ENCODE measurements at regions not wholly inside any gene's neighbourhood (a gene's known extent, or its start where the extent isn't known, plus 50 kb on each side); places are given as distances from the start of the nearest gene placed in this dataset.

DNA sequence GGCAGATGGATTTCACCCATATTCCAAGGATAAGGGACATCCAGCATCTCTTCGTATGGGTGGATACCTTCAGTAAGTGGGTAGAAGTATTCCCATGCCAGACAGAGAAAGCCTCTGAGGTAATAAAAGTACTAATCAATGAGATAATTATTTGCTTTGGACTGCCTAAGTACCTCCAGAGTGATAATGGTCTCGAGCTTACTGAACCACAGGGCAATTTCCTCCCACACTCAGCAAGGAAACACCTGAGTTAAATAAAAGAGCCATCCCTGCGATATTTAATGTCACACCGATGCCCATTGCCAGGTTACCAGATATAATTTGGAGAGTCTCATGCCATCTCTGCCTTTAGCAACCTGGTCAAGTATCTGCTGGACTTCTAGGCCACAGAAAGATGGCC lies 70.6 kb upstream of the MPEG1 start:
- Histone ChIP-seq H3K9me3 (no peaks in the 10 kb centered on the region), H3K27ac (replicated peaks in 1 of 4) (no peak overlapping the region), H3K36me3 (no peaks in the 10 kb centered on the region), H3K4me3 (no peak overlapping the region), H3K27me3 (peaks cover 0 to 11% (median 0%) of the 10 kb centered on the region in 4 donors), H3K4me1 (peaks cover 0 to 4% (median 0%) of the 10 kb centered on the region in 4 donors)
- intact Hi-C loops (cut with DNase I) = loop anchor here (5.0 kb wide), 1 partner anchor 76 kb away; no protein-coding TSS in a partner anchor
- DNase-seq (ENCODE audit: extremely low spot score) = peak; percentile 42
- WGBS = 74% methylated on average over 4 of the region's 4 CpGs
- TF ChIP-seq EP300 (IDR thresholded peaks at IDR 0.05) = no peak
- no peak for TF ChIP-seq CTCF (IDR thresholded peaks at IDR 0.05)
- no peak for TF ChIP-seq POLR2AphosphoS5 (IDR thresholded peaks at IDR 0.05)
- TF ChIP-seq POLR2A (IDR thresholded peaks at IDR 0.05; ENCODE audit: low read depth) = no peak

DNA sequence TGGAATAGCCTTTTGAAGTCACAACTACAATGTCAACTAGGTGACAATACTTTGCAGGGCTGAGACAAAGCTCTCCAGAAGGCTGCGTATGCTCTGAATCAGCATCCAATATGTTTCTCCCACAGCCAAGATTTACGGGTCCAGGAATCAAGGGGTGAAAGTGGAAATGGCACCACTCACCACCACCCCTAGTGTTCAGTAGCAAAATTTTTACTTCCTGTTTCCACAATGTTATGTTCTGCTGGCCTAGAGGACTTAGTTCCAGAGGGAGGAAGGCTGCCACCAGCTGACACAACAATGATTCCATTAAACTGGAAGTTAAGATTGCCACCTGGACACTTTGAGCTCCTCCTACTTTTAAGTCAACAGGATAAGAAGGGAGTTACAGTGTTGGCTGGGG lies 68.5 kb upstream of the MPEG1 start:
- peak in 1 of 3 experiments; percentile 10 for TF ChIP-seq CTCF (IDR thresholded peaks at IDR 0.05)
- TF ChIP-seq EP300 (IDR thresholded peaks at IDR 0.05) = no peak
- TF ChIP-seq POLR2AphosphoS5 (IDR thresholded peaks at IDR 0.05) = no peak
- TF ChIP-seq POLR2A (IDR thresholded peaks at IDR 0.05; ENCODE audit: low read depth) = no peak
- Histone ChIP-seq H3K4me1 (peaks cover 0 to 4% (median 0%) of the 10 kb centered on the region in 4 donors), H3K27ac (replicated peaks in 1 of 4) (no peak overlapping the region), H3K27me3 (no peaks in the 10 kb centered on the region), H3K36me3 (no peaks in the 10 kb centered on the region), H3K4me3 (no peak overlapping the region), H3K9me3 (peaks cover 0 to 9% (median 0%) of the 10 kb centered on the region in 4 donors)
- WGBS = 91% methylated on average over 2 of the region's 2 CpGs
- peak; percentile 81 for DNase-seq (ENCODE audit: extremely low spot score)
- intact Hi-C loops (cut with DNase I) = loop anchor here (5.0 kb wide), 1 partner anchor 74 kb away; no protein-coding TSS in a partner anchor

DNA sequence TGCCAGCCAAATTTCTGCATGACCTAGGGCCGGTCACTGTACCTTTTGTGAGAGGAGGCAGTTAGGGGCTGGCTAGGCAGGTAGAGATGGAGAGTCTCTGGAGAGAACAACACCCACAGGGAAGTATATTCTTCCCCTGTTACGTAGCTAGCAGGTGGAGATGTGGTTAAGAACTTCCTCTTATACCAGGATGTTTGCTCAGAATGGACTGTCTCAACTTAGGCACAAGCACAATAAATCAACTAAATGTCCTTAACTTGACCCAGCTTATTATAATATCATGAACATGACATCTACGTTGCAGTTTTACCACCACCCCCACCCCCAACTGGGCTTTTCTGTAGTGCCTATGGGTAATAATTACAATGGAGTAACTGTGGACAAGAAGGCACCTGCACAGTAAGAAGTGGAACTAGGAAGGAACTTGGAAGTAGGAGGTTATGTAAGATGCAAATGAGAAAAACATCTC lies 60.7 kb upstream of the MPEG1 start:
- intact Hi-C loops (cut with DNase I) = no loop called here
- DNase-seq (ENCODE audit: extremely low spot score) = no peak
- Histone ChIP-seq H3K27me3 (no peaks in the 10 kb centered on the region), H3K36me3 (no peaks in the 10 kb centered on the region), H3K4me1 (no peaks in the 10 kb centered on the region), H3K4me3 (no peak overlapping the region), H3K27ac (replicated peaks in 1 of 4) (no peak overlapping the region), H3K9me3 (peaks cover 0 to 9% (median 0%) of the 10 kb centered on the region in 4 donors)
- 39% methylated on average over 1 of the region's 3 CpGs for WGBS
- TF ChIP-seq POLR2A (IDR thresholded peaks at IDR 0.05; ENCODE audit: low read depth) = no peak
- TF ChIP-seq CTCF (IDR thresholded peaks at IDR 0.05) = no peak
- no peak for TF ChIP-seq EP300 (IDR thresholded peaks at IDR 0.05)
- TF ChIP-seq POLR2AphosphoS5 (IDR thresholded peaks at IDR 0.05) = no peak

GRCh38 chr11:59272771-59273372 lies 60.1 kb upstream of the MPEG1 start:
- intact Hi-C loops (cut with DNase I) = no loop called here
- 72% methylated on average over 6 of the region's 6 CpGs for WGBS

More at GRCh38 chr11:59272771-59273372, 60.1 kb upstream of the MPEG1 start:
- no peak for DNase-seq (ENCODE audit: extremely low spot score)
- no peak overlapping the region for H3K27ac ChIP-seq (replicated peaks in 1 of 4)
- no peaks in the 10 kb centered on the region for H3K4me1 ChIP-seq
- no peak for TF ChIP-seq POLR2AphosphoS5 (IDR thresholded peaks at IDR 0.05)
- TF ChIP-seq CTCF (IDR thresholded peaks at IDR 0.05) = no peak
- TF ChIP-seq POLR2A (IDR thresholded peaks at IDR 0.05; ENCODE audit: low read depth) = no peak
- no peak for TF ChIP-seq EP300 (IDR thresholded peaks at IDR 0.05)
- peaks cover 0 to 8% (median 0%) of the 10 kb centered on the region in 4 donors for H3K9me3 ChIP-seq
- no peaks in the 10 kb centered on the region for H3K36me3 ChIP-seq
- H3K27me3 ChIP-seq = no peaks in the 10 kb centered on the region
- no peak overlapping the region for H3K4me3 ChIP-seq

All from esophagus muscularis mucosa (tissue), 4 donors.